ENCODE measurements at regions not wholly inside any gene's neighbourhood (a gene's known extent, or its start where the extent isn't known, plus 50 kb on each side); places are given as distances from the start of the nearest gene placed in this dataset.

GRCh38 chr20:57914205-57914604 is 204.4 kb upstream of the PMEPA1 start:
- TF ChIP-seq CTCF (conservative IDR thresholded peaks at IDR 0.05; ENCODE audit: low read depth, low read length) (no peak), EZH2 (IDR thresholded peaks at IDR 0.05; ENCODE audit: borderline replicate concordance, low read depth, low read length, poor library complexity, severe bottlenecking) (no peak)
